Cardiac muscle cell (in vitro differentiated cells and primary cell): ENCODE measurements at regions not wholly inside any gene's neighbourhood (a gene's known extent, or its start where the extent isn't known, plus 50 kb on each side); places are given as distances from the start of the nearest gene placed in this dataset.

Experiments used
- DNase-seq, 2 donors: peaks; one replicate each; pipeline versions ENCODE4 v3.0.0 to v3.0.0-alpha.2; 2010 to 2017; ENCODE audit warnings: low read depth in 1 of 2, low spot score in 1 of 2
- H3K27ac ChIP-seq: fragments of 200-600 bp; sonication (generic); 2 replicates; pipeline ENCODE4 v1.5.1; 2016
- H3K27me3 ChIP-seq: fragments of 200-600 bp; sonication (generic); 2 replicates; pipeline ENCODE4 v1.6.0; 2016; ENCODE audit warnings: control low read depth
- H3K36me3 ChIP-seq: fragments of 200-600 bp; sonication (generic); 2 replicates; pipeline ENCODE4 v1.5.1; 2016; ENCODE audit warnings: control low read depth
- H3K4me1 ChIP-seq: fragments of 200-600 bp; sonication (generic); 2 replicates; pipeline ENCODE4 v1.8.1; 2017; ENCODE audit warnings: low read depth, mild to moderate bottlenecking, mixed run types
- H3K4me3 ChIP-seq: fragments of 200-600 bp; sonication (generic); 2 replicates; pipeline ENCODE4 v1.5.1; 2016; ENCODE audit warnings: mild to moderate bottlenecking
- H3K9me3 ChIP-seq: fragments of 200-600 bp; sonication (generic); 2 replicates; pipeline ENCODE4 v1.5.1; 2017; ENCODE audit warnings: low read depth, mild to moderate bottlenecking, control low read depth
- CTCF ChIP-seq: IDR thresholded peaks from 2 replicates; pipeline ENCODE4 v1.5.1; 2012; ENCODE audit warnings: low read depth, mild to moderate bottlenecking, low read length

- H3K9me3 ChIP-seq: no peaks in the 10 kb centered on the region
- TF ChIP-seq CTCF: no peak
- DNase-seq: no peak
- no peak overlapping the region for H3K4me3 ChIP-seq
- no peaks in the 10 kb centered on the region for H3K36me3 ChIP-seq
- no peak overlapping the region for H3K27ac ChIP-seq
- no peaks in the 10 kb centered on the region for H3K4me1 ChIP-seq
- H3K27me3 ChIP-seq: peaks cover 10% of the 10 kb centered on the region
Observed at GRCh38 chr16:89027281-89027680, 50.3 kb upstream of the CBFA2T3 start.

- no peak overlapping the region for H3K4me3 ChIP-seq
- H3K9me3 ChIP-seq: no peaks in the 10 kb centered on the region
- TF ChIP-seq CTCF: no peak
- DNase-seq: no peak
- H3K27me3 ChIP-seq: peaks cover 9% of the 10 kb centered on the region
- H3K27ac ChIP-seq: no peak overlapping the region
- H3K4me1 ChIP-seq: no peaks in the 10 kb centered on the region
- no peaks in the 10 kb centered on the region for H3K36me3 ChIP-seq
Observed at GRCh38 chr16:89031715-89032659, 55.0 kb upstream of the CBFA2T3 start.

- Histone ChIP-seq H3K4me1 (no peaks in the 10 kb centered on the region), H3K4me3 (no peak overlapping the region), H3K27me3 (peaks cover 3% of the 10 kb centered on the region), H3K27ac (no peak overlapping the region), H3K9me3 (no peaks in the 10 kb centered on the region), H3K36me3 (no peaks in the 10 kb centered on the region)
- DNase-seq: no peak
- TF ChIP-seq CTCF: no peak
Observed at GRCh38 chr16:89033304-89033703, 56.3 kb upstream of the CBFA2T3 start.

GRCh38 chr16:89033796-89034572 lies 57.0 kb upstream of the CBFA2T3 start:
- Histone ChIP-seq H3K4me1 (no peaks in the 10 kb centered on the region), H3K36me3 (no peaks in the 10 kb centered on the region), H3K9me3 (no peaks in the 10 kb centered on the region), H3K4me3 (no peak overlapping the region), H3K27me3 (no peaks in the 10 kb centered on the region), H3K27ac (no peak overlapping the region)
- no peak for TF ChIP-seq CTCF
- DNase-seq: no peak

GRCh38 chr16:89034573-89034961 lies 57.6 kb upstream of the CBFA2T3 start:
- H3K36me3 ChIP-seq: no peaks in the 10 kb centered on the region
- no peak overlapping the region for H3K4me3 ChIP-seq
- no peaks in the 10 kb centered on the region for H3K27me3 ChIP-seq
- no peak for TF ChIP-seq CTCF
- no peak for DNase-seq
- no peaks in the 10 kb centered on the region for H3K4me1 ChIP-seq
- no peak overlapping the region for H3K27ac ChIP-seq
- no peaks in the 10 kb centered on the region for H3K9me3 ChIP-seq
